ENCODE measurements at regions not wholly inside any gene's neighbourhood (a gene's known extent, or its start where the extent isn't known, plus 50 kb on each side); places are given as distances from the start of the nearest gene placed in this dataset.

GRCh38 chr7:48780862-48781261, 143.5 kb upstream of the CDC14C start:
- TF ChIP-seq CEBPB (IDR thresholded peaks at IDR 0.05; ENCODE audit: low read depth, low read length) (no peak), SP2 (IDR thresholded peaks at IDR 0.05; ENCODE audit: low read length) (no peak), HDAC2 (IDR thresholded peaks at IDR 0.05; ENCODE audit: borderline replicate concordance in 1 of 2, low read depth in 2 of 2, low read length in 2 of 2) (no peak), POLR2A (IDR thresholded peaks at IDR 0.05; ENCODE audit: control extremely low read depth in 1 of 2, low read depth in 2 of 2, low read length in 2 of 2) (no peak)
